ENCODE measurements at regions not wholly inside any gene's neighbourhood (a gene's known extent, or its start where the extent isn't known, plus 50 kb on each side); places are given as distances from the start of the nearest gene placed in this dataset.

DNA sequence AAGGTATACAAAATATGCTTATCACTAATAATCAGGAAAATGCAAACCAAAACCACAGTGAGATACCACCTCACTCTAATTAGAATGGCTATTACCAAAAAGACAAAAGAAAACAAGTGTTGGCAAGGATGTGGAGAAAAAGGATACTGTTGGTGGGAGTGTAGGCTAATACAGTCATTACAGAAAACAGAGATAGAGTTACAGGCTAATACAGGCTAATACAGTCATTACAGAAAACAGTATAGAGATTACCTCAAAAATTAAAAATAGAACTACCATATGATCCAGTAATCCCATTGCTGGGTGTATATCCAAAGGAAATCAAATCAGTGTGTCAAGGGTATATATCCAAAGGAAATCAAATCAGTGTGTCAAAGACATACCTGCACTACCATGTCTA is 238.4 kb downstream of the PLPP3 start:
- in situ Hi-C loops (cut with MboI): no loop called here
- TF ChIP-seq IKZF2 (IDR thresholded peaks at IDR 0.05) (peak in 1 of 2 experiments; percentile 33; a peak in 2 of 4 replicates), JUNB (IDR thresholded peaks at IDR 0.05) (peak; percentile 79), RBBP5 (conservative IDR thresholded peaks at IDR 0.05) (no peak), ZNF207 (IDR thresholded peaks at IDR 0.05; ENCODE audit: borderline replicate concordance) (no peak), SRF (IDR thresholded peaks at IDR 0.05; ENCODE audit: low read depth in 2 of 2, low read length in 2 of 2) (no peak), SKIL (IDR thresholded peaks at IDR 0.05; ENCODE audit: low read depth, poor library complexity, severe bottlenecking) (no peak), IKZF1 (conservative IDR thresholded peaks at IDR 0.05) (no peak), ATF7 (IDR thresholded peaks at IDR 0.05; ENCODE audit: low read depth) (no peak), BCL11A (IDR thresholded peaks at IDR 0.05; ENCODE audit: low read depth, low read length) (no peak), SUZ12 (IDR thresholded peaks at IDR 0.05; ENCODE audit: unreplicated experiment) (no peak), PML (IDR thresholded peaks at IDR 0.05; ENCODE audit: low read length) (no peak)
- TF ChIP-seq, protein P1, sequence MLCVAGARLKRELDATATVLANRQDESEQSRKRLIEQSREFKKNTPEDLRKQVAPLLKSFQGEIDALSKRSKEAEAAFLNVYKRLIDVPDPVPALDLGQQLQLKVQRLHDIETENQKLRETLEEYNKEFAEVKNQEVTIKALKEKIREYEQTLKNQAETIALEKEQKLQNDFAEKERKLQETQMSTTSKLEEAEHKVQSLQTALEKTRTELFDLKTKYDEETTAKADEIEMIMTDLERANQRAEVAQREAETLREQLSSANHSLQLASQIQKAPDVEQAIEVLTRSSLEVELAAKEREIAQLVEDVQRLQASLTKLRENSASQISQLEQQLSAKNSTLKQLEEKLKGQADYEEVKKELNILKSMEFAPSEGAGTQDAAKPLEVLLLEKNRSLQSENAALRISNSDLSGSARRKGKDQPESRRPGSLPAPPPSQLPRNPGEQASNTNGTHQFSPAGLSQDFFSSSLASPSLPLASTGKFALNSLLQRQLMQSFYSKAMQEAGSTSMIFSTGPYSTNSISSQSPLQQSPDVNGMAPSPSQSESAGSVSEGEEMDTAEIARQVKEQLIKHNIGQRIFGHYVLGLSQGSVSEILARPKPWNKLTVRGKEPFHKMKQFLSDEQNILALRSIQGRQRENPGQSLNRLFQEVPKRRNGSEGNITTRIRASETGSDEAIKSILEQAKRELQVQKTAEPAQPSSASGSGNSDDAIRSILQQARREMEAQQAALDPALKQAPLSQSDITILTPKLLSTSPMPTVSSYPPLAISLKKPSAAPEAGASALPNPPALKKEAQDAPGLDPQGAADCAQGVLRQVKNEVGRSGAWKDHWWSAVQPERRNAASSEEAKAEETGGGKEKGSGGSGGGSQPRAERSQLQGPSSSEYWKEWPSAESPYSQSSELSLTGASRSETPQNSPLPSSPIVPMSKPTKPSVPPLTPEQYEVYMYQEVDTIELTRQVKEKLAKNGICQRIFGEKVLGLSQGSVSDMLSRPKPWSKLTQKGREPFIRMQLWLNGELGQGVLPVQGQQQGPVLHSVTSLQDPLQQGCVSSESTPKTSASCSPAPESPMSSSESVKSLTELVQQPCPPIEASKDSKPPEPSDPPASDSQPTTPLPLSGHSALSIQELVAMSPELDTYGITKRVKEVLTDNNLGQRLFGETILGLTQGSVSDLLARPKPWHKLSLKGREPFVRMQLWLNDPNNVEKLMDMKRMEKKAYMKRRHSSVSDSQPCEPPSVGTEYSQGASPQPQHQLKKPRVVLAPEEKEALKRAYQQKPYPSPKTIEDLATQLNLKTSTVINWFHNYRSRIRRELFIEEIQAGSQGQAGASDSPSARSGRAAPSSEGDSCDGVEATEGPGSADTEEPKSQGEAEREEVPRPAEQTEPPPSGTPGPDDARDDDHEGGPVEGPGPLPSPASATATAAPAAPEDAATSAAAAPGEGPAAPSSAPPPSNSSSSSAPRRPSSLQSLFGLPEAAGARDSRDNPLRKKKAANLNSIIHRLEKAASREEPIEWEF (IDR thresholded peaks at IDR 0.05; ENCODE audit: insufficient replicate concordance, low read depth, low read length): no peak
- TF ChIP-seq, protein P2, sequence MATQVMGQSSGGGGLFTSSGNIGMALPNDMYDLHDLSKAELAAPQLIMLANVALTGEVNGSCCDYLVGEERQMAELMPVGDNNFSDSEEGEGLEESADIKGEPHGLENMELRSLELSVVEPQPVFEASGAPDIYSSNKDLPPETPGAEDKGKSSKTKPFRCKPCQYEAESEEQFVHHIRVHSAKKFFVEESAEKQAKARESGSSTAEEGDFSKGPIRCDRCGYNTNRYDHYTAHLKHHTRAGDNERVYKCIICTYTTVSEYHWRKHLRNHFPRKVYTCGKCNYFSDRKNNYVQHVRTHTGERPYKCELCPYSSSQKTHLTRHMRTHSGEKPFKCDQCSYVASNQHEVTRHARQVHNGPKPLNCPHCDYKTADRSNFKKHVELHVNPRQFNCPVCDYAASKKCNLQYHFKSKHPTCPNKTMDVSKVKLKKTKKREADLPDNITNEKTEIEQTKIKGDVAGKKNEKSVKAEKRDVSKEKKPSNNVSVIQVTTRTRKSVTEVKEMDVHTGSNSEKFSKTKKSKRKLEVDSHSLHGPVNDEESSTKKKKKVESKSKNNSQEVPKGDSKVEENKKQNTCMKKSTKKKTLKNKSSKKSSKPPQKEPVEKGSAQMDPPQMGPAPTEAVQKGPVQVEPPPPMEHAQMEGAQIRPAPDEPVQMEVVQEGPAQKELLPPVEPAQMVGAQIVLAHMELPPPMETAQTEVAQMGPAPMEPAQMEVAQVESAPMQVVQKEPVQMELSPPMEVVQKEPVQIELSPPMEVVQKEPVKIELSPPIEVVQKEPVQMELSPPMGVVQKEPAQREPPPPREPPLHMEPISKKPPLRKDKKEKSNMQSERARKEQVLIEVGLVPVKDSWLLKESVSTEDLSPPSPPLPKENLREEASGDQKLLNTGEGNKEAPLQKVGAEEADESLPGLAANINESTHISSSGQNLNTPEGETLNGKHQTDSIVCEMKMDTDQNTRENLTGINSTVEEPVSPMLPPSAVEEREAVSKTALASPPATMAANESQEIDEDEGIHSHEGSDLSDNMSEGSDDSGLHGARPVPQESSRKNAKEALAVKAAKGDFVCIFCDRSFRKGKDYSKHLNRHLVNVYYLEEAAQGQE (IDR thresholded peaks at IDR 0.05; ENCODE audit: low read depth, low read length): no peak
- TF ChIP-seq, protein P3, sequence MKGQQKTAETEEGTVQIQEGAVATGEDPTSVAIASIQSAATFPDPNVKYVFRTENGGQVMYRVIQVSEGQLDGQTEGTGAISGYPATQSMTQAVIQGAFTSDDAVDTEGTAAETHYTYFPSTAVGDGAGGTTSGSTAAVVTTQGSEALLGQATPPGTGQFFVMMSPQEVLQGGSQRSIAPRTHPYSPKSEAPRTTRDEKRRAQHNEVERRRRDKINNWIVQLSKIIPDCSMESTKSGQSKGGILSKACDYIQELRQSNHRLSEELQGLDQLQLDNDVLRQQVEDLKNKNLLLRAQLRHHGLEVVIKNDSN (IDR thresholded peaks at IDR 0.05; ENCODE audit: borderline replicate concordance, extremely low read length, insufficient read depth, low read depth, low read length): no peak

More for the DNA sequence above, 238.4 kb downstream of the PLPP3 start:
- Histone ChIP-seq H3K79me2 (ENCODE audit: control insufficient read depth, insufficient read depth, low read length) (no peaks in the 10 kb centered on the region), H3K27ac (ENCODE audit: control insufficient read depth, insufficient read depth) (no peak overlapping the region), H3K27me3 (replicated peaks in 1 of 2; ENCODE audit: control insufficient read depth in 2 of 2, insufficient read depth in 2 of 2, low read length in 1 of 2) (no peaks in the 10 kb centered on the region), H3K9me3 (replicated peaks; ENCODE audit: control insufficient read depth, insufficient read depth, low read length) (no peaks in the 10 kb centered on the region; the same call in 2 of the 3 replicates), H3K4me1 (ENCODE audit: control insufficient read depth, insufficient read depth, low read length) (no peaks in the 10 kb centered on the region), H3K4me2 (ENCODE audit: control insufficient read depth, insufficient read depth) (no peak overlapping the region), H4K20me1 (ENCODE audit: control insufficient read depth, insufficient read depth) (no peaks in the 10 kb centered on the region), H2AFZ (ENCODE audit: control insufficient read depth, low read depth, low read length) (no peak overlapping the region), H3K9ac (ENCODE audit: control insufficient read depth, insufficient read depth, low read length) (no peak overlapping the region), H3K4me3 (no peak overlapping the region), H3K36me3 (ENCODE audit: control insufficient read depth in 2 of 2, insufficient read depth in 2 of 2, low read length in 1 of 2) (no peaks in the 10 kb centered on the region)
- no peak for DNase-seq (ENCODE audit: low read depth, low spot score)
- ChIA-PET SMC1A (ENCODE audit: uncharacterized antibody, unreplicated experiment) (interaction anchor here (1.0 to 1.4 kb wide), 2 partner anchors 30 to 60 kb away, joined by 3 to 4 read pairs; no protein-coding TSS in a partner anchor), RAD21 (ENCODE audit: unreplicated experiment) (interaction anchor here (1.4 kb wide), 1 partner anchor 236 kb away, joined by 4 read pairs; no protein-coding TSS in a partner anchor), POLR2A (interaction anchor here (0.9 to 1.3 kb wide), 3 partner anchors 10 to 244 kb away, joined by 3 to 7 read pairs (median 3); no protein-coding TSS in a partner anchor), CTCF (interaction anchor here (1.5 kb wide), 1 partner anchor 15 kb away, joined by 3 read pairs; no protein-coding TSS in a partner anchor)
- peak; percentile 66 for ATAC-seq
- intact Hi-C loops (cut with micrococcal nuclease; ENCODE audit: unreplicated experiment): no loop called here
- FAIRE-seq: no peak
- no TSS peak for BruUV-seq (replicated peaks)
